NCI-H2081 treated with DMSO at 0.1 percent for 48 hours (cell line): ENCODE measurements at regions not wholly inside any gene's neighbourhood (a gene's known extent, or its start where the extent isn't known, plus 50 kb on each side); places are given as distances from the start of the nearest gene placed in this dataset.
"Not testable (repeated sequence)": the region's sequence is repeated elsewhere in the genome, so short reads cannot be mapped to it uniquely, and the experiment has no call there.

Source experiments
- DNase-seq: peaks from one replicate; lab custom pipeline; 2025; lab: John Stamatoyannopoulos, UW

DNA sequence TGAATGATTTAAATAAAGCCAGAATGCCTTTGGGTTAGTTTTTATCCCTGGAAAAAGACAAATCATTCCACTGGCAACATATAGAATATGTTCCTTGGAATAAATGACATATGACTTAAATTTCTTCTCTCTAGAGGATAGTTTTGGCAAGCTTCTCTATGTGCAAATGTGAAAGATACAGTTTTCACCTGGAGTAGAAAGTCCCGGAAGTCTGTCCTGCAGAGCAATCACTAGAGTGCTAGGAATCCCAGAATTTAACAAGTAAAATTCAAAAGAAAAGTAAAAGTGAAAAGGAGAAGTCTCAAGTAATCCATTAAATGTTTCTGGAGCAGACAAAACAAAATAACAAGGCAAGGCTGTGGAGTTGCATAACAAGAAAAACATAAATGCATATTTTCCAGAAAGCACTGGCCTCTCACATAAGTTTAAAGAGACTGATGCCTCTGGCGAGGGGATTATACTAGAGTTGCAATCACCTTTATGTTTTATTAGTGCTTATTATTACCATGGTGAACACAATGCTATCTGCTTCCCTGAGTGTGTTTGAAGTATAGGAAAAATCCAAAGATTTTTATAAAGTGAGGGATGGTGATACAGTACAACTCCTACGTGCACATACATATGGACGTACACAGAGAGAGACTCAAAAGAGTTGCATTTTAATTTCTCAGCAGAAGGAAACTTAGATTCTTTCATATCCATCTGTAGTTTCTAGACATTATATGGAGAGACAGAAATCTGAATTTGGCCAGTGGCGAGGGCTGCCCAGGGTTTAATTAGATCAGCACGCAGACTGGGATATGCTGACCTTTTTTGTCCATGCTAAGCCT is 188.3 kb upstream of the ANKRD55 start:
- DNase-seq, result no peak

GRCh38 chr5:56420323-56420722 is 187.2 kb upstream of the ANKRD55 start:
- DNase-seq, result no peak

- DNase-seq, result no peak
Measured at GRCh38 chr5:56419667-56420066, 186.5 kb upstream of the ANKRD55 start.

- no peak for DNase-seq
Measured at GRCh38 chr5:56415356-56415765, 182.2 kb upstream of the ANKRD55 start.

- no peak for DNase-seq
Measured at GRCh38 chr5:56414066-56414465, 180.9 kb upstream of the ANKRD55 start.

GRCh38 chr5:56413546-56413945 is 180.4 kb upstream of the ANKRD55 start:
- no peak for DNase-seq

DNA sequence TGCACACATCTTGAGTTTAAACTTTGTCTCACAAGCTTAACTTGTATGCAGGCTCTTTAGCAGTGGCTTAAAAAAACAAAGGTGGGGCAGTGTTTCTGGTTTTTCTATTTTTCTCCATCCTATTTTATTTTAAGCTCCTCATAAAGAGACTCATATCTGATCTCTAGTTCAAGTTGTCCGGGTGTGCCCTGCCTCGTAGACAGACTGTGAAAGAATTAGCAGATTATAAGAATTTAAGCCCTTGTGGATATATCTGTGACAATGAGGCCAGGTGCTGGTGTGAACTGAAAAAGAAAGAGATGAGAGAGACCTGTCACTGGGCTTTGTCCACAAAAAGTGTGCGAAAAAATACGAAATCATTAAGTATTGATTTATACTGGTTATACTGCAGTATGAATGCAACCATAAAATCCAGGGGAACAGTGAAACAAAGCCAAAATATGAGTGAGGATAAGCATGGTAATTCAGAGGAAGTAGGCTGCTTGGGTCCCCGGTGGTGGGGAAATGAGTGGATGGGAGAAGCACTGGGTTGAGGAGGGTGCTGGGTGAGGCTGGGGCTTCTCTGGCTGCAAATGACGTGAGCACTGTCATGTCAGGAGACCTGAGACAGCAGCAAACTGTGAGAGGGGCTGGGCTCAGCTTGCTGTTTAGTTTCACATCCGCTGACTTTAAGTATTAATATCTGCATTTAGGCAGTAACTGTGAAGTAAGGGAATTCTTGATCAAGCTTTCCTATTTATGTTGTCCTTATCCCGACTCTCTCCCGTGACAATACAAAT is 179.7 kb upstream of the ANKRD55 start:
- DNase-seq, result no peak

DNA sequence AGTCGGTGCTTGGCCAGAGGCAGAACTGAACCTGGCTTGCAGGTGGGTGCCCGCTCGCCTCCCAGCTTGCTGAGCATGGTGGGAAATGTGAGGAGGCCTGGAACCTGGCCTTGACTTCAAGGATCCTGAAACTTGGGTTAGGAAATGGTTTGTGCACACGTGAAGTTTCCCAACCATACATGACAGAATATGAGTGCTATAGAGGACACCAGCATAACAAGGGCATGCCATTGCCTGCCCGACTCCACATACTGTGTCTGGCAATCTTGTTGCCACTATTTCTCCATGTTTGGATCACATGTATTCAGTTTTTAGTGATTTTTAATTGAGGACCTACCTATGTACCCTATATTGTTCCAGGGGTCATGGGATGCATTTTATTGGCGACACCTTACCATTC is 177.6 kb upstream of the ANKRD55 start:
- DNase-seq, result no peak

GRCh38 chr5:56409331-56410190 is 176.4 kb upstream of the ANKRD55 start:
- DNase-seq, result no peak

DNA sequence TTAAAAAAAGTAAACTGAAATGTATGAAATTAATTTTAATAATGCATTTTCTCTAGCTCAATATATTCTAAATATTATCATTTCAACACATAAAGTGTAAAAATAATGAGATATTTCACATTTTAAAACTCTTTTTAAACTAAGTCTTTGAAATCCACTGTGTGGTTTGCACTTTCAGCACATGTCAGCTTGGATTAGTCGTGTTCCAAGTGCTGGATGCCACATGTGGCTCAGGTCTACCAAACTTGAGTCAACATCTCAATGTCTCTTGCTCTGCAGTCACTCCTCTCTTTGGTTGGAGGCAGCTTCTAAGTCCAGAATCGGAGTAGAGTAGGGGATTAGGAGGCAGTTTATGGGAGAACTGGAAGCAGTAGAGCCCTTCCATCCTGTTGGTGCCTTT is 173.7 kb upstream of the ANKRD55 start:
- no peak for DNase-seq

GRCh38 chr5:56406221-56406620 is 173.1 kb upstream of the ANKRD55 start:
- DNase-seq, result no peak

DNA sequence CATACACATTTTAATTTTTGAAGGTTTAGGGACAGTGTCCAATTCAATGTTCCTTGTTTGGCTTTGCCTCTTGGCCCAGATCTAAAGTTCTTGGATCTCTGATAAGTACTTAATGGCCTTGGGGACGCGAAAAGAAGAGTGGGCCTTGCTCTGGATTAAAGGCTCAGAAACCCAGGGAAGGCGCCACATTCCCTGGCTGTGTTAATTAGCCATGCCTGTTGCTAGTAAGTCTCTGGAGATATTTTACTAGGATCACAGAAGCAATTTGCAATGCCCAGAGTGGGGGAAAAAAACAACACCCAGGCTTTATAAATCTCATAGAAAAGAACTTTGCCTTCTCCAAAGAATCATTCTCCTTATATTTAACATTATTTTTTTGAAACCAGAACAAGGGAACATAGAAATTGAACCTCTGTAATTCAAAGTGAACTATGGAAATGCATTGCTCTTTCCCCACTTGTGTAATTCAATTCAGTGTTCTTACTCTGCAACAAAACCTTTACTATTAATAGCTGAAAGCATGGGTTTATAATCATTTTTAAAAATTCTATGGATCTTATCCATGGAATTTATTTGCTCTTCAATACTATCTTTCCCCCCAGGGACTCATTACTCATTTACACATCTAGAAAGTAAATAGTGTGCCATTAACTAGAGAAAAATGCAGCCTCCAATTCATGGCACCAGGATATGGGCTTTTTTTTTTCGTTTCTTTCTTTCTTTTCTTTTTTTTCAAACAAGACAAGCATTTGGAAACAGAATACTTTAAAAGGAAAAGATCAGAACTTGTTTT is 172.2 kb upstream of the ANKRD55 start:
- no peak for DNase-seq

- no peak for DNase-seq
Measured at GRCh38 chr5:56402266-56403220, 169.4 kb upstream of the ANKRD55 start.

GRCh38 chr5:56397796-56398195 is 164.7 kb upstream of the ANKRD55 start:
- not testable (repeated sequence) for DNase-seq

- no peak for DNase-seq
Measured at GRCh38 chr5:56396634-56397033, 163.5 kb upstream of the ANKRD55 start.

GRCh38 chr5:56389261-56389660 is 156.1 kb upstream of the ANKRD55 start:
- DNase-seq, result no peak

- no peak for DNase-seq
Measured at GRCh38 chr5:56388229-56388985, 155.3 kb upstream of the ANKRD55 start.

DNA sequence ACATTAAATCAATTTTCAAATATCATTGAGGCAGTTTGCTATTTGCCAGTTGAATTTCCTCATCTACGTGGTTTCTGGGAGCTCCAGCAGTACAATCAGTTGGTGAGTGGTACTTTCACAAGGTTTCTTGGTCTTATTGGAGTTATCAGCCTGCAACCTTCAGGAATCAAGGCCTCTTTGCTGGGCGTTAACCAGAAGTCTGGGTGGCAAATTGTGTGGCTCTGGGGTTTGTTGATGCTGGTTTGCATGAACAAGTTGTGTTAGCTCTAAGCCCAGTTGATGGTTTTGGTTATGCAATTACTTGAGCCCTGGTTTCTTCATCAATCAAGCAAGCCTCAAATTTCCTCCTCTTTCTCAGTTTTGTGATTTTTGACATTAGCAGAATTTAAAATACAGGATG is 152.9 kb upstream of the ANKRD55 start:
- no peak for DNase-seq

DNA sequence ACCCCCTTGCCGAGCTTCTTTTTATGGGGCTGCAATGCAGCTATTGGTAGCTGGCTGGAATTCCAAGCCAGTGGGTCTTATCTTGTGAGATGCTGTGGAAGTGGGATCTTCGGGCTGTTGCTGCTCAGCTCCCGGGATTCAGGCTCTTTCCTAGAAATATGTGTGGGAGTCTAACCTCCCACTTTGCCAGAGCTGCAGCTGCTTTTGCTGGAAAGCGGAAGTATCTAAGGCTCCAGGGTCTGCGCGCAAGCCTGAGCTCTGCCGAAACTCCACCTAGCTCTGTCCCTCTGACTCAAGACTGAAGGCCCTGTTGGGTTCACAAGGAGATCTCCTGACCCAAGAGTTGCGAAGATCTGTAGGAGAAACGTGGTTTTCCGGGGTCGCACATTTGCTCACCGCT is 151.1 kb upstream of the ANKRD55 start:
- no peak for DNase-seq

- DNase-seq, result no peak
Measured at GRCh38 chr5:56383761-56384160, 150.6 kb upstream of the ANKRD55 start.
